ENCODE measurements at regions not wholly inside any gene's neighbourhood (a gene's known extent, or its start where the extent isn't known, plus 50 kb on each side); places are given as distances from the start of the nearest gene placed in this dataset.

DNA sequence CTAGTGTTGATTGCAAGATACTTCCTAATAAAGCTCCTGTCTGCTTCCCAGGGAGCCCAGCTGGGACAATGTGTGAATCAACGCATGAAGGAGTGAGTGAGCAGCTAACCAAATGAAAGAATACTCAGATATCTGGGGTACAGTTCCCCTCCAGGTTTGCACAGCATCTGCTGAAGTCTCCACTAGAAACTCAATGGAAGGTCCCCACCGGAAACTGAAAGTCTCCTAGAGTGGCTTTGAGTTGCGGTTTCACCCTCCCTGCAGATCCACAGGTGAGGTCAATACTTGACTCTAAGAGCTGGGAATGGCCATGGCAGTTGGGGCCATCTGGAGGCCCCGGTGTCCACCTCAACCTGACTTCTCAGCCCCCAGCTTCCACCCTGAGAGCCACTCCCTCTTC, 198.2 kb upstream of the MSX2 start:
- Histone ChIP-seq H3K4me2 (no peak overlapping the region), H3K9me3 (ENCODE audit: low read depth) (no peaks in the 10 kb centered on the region), H3K79me2 (no peaks in the 10 kb centered on the region), H3K9me2 (replicated peaks; ENCODE audit: insufficient read depth) (no peaks in the 10 kb centered on the region), H3K27me3 (no peaks in the 10 kb centered on the region), H3K4me3 (no peak overlapping the region), H3K36me3 (replicated peaks; ENCODE audit: insufficient read depth, low read depth) (no peaks in the 10 kb centered on the region), H4K20me1 (ENCODE audit: insufficient read depth, poor library complexity, severe bottlenecking) (no peaks in the 10 kb centered on the region), H3K4me1 (ENCODE audit: insufficient read depth) (peaks cover 10% of the 10 kb centered on the region), H3K27ac (no peak overlapping the region), H2AFZ (no peak overlapping the region)
- no peak for DNase-seq (ENCODE audit: low spot score)
- 69% methylated on average over 4 of the region's 4 CpGs for WGBS (ENCODE audit: low lambda C conversion rate, missing lambda C conversion rate)
- TF ChIP-seq, protein P1, sequence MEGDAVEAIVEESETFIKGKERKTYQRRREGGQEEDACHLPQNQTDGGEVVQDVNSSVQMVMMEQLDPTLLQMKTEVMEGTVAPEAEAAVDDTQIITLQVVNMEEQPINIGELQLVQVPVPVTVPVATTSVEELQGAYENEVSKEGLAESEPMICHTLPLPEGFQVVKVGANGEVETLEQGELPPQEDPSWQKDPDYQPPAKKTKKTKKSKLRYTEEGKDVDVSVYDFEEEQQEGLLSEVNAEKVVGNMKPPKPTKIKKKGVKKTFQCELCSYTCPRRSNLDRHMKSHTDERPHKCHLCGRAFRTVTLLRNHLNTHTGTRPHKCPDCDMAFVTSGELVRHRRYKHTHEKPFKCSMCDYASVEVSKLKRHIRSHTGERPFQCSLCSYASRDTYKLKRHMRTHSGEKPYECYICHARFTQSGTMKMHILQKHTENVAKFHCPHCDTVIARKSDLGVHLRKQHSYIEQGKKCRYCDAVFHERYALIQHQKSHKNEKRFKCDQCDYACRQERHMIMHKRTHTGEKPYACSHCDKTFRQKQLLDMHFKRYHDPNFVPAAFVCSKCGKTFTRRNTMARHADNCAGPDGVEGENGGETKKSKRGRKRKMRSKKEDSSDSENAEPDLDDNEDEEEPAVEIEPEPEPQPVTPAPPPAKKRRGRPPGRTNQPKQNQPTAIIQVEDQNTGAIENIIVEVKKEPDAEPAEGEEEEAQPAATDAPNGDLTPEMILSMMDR (IDR thresholded peaks at IDR 0.05; ENCODE audit: poor library complexity) = no peak
- TF ChIP-seq EZH2phosphoT487 (IDR thresholded peaks at IDR 0.05; ENCODE audit: low read depth, severe bottlenecking, unreplicated experiment) (no peak), EZH2 (IDR thresholded peaks at IDR 0.05; ENCODE audit: borderline replicate concordance) (no peak)

DNA sequence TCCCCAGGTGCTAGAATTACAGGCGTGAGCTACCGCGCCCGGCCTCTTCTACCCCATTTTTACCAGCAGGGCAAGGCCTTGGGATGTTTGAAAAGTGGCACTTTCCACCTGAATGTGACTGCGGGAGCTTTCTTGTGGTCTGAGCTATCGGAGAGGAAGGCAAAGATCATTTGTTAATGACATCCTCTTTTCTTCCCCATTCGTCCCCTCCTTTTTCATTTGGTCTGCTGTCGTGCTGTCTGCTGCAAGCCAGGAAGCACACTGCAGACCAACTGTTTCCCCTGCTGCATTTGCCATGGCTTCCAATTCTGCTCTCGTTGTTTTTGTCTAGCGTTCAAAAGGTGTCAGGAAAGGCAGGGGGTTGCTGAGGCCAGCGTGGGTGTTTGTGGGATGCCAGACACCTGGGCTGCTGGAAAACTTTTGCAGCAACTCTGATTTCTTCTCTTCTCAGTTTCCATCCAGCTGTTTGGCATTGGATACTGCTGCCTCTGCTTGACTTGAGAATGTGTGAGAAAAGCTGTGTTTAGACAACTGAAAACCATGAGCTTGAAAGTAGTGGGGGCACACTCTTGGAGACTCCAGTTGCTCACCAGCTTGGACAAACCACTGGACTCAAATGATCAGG, 196.4 kb upstream of the MSX2 start:
- Histone ChIP-seq H3K9me3 (ENCODE audit: low read depth) (no peaks in the 10 kb centered on the region), H3K4me1 (ENCODE audit: insufficient read depth) (peaks cover 11% of the 10 kb centered on the region), H2AFZ (no peak overlapping the region), H3K36me3 (replicated peaks; ENCODE audit: insufficient read depth, low read depth) (no peaks in the 10 kb centered on the region), H3K27me3 (no peaks in the 10 kb centered on the region), H3K4me3 (no peak overlapping the region), H3K9me2 (replicated peaks; ENCODE audit: insufficient read depth) (no peaks in the 10 kb centered on the region), H3K27ac (no peak overlapping the region), H3K79me2 (no peaks in the 10 kb centered on the region), H4K20me1 (ENCODE audit: insufficient read depth, poor library complexity, severe bottlenecking) (no peaks in the 10 kb centered on the region), H3K4me2 (no peak overlapping the region)
- TF ChIP-seq EZH2phosphoT487 (IDR thresholded peaks at IDR 0.05; ENCODE audit: low read depth, severe bottlenecking, unreplicated experiment) = no peak
- no peak for TF ChIP-seq EZH2 (IDR thresholded peaks at IDR 0.05; ENCODE audit: borderline replicate concordance)
- TF ChIP-seq, protein P1 (IDR thresholded peaks at IDR 0.05; ENCODE audit: poor library complexity) = no peak
- WGBS (ENCODE audit: low lambda C conversion rate, missing lambda C conversion rate) = 67% methylated on average over 11 of the region's 11 CpGs
- no peak for DNase-seq (ENCODE audit: low spot score)

DNA sequence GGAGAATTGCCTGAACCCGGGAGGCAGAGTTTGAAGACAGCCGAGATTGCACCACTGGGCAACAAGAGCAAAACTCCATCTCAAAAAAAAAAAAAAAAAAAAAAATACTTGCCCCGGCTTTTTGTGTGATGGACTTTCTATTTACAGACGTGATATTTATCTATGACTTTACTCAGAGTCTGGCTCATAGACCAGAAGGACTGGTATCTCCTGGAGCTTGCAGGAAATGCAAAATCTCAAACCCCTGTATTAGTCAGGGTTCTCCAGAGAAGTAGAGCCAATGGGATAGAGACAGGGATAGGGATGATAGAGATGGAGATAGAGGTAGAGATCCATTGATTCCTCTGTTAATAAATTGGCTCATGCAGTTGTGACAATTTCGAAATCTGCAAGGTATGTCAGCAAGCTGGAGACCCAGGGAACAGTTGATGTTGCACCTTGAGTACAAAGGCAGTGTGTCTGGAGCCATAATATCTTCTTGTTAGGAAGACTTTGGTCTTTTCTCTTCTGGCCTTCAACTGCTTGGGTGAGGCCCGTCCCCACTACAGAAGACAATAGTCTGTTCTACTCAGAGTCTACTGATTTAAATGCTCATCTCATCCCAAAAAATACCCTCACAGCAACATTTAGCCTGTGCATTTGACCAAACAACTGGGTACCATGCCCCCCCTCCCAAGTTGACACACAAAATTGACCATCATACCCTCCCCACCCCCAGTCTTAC, 195.4 kb upstream of the MSX2 start:
- WGBS (ENCODE audit: low lambda C conversion rate, missing lambda C conversion rate) = 88% methylated on average over 6 of the region's 6 CpGs
- H2AFZ ChIP-seq = no peak overlapping the region

More for the DNA sequence above, 195.4 kb upstream of the MSX2 start:
- Histone ChIP-seq H3K4me2 (no peak overlapping the region), H3K27me3 (no peaks in the 10 kb centered on the region), H4K20me1 (ENCODE audit: insufficient read depth, poor library complexity, severe bottlenecking) (no peaks in the 10 kb centered on the region), H3K4me1 (ENCODE audit: insufficient read depth) (peaks cover 19% of the 10 kb centered on the region), H3K9me2 (replicated peaks; ENCODE audit: insufficient read depth) (no peaks in the 10 kb centered on the region), H3K36me3 (replicated peaks; ENCODE audit: insufficient read depth, low read depth) (no peaks in the 10 kb centered on the region), H3K4me3 (no peak overlapping the region), H3K27ac (no peak overlapping the region), H3K79me2 (no peaks in the 10 kb centered on the region), H3K9me3 (ENCODE audit: low read depth) (no peaks in the 10 kb centered on the region)
- TF ChIP-seq EZH2phosphoT487 (IDR thresholded peaks at IDR 0.05; ENCODE audit: low read depth, severe bottlenecking, unreplicated experiment) (no peak), EZH2 (IDR thresholded peaks at IDR 0.05; ENCODE audit: borderline replicate concordance) (no peak)
- TF ChIP-seq, protein P1 (IDR thresholded peaks at IDR 0.05; ENCODE audit: poor library complexity) = no peak
- DNase-seq (ENCODE audit: low spot score) = no peak
